PFSK-1 (cell line): ENCODE measurements at regions not wholly inside any gene's neighbourhood (a gene's known extent, or its start where the extent isn't known, plus 50 kb on each side); places are given as distances from the start of the nearest gene placed in this dataset.

ENCODE experiments used
- POLR2AphosphoS5 ChIP-seq: IDR thresholded peaks from 2 replicates; pipeline ENCODE4 v1.6.1; 2012; ENCODE audit warnings: low read depth, mild to moderate bottlenecking, control low read depth, low read length, moderate library complexity
- TF ChIP-seq, protein P1 (sequence below), 2 experiments: IDR thresholded peaks; 2 replicates each; pipeline versions ENCODE4 v1.6.1 to v1.8.0; 2011 to 2012; ENCODE audit warnings: low read depth in 2 of 2, low read length in 2 of 2, control low read depth in 1 of 2, inconsistent platforms in 1 of 2, mild to moderate bottlenecking in 1 of 2, moderate library complexity in 1 of 2; ENCODE audit not compliant: insufficient read depth in 1 of 2

- no peak for TF ChIP-seq POLR2AphosphoS5
- TF ChIP-seq, protein P1, sequence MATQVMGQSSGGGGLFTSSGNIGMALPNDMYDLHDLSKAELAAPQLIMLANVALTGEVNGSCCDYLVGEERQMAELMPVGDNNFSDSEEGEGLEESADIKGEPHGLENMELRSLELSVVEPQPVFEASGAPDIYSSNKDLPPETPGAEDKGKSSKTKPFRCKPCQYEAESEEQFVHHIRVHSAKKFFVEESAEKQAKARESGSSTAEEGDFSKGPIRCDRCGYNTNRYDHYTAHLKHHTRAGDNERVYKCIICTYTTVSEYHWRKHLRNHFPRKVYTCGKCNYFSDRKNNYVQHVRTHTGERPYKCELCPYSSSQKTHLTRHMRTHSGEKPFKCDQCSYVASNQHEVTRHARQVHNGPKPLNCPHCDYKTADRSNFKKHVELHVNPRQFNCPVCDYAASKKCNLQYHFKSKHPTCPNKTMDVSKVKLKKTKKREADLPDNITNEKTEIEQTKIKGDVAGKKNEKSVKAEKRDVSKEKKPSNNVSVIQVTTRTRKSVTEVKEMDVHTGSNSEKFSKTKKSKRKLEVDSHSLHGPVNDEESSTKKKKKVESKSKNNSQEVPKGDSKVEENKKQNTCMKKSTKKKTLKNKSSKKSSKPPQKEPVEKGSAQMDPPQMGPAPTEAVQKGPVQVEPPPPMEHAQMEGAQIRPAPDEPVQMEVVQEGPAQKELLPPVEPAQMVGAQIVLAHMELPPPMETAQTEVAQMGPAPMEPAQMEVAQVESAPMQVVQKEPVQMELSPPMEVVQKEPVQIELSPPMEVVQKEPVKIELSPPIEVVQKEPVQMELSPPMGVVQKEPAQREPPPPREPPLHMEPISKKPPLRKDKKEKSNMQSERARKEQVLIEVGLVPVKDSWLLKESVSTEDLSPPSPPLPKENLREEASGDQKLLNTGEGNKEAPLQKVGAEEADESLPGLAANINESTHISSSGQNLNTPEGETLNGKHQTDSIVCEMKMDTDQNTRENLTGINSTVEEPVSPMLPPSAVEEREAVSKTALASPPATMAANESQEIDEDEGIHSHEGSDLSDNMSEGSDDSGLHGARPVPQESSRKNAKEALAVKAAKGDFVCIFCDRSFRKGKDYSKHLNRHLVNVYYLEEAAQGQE (IDR thresholded peaks at IDR 0.05; ENCODE audit: insufficient read depth in 1 of 2, low read depth in 2 of 2, low read length in 2 of 2), result no peak
Measured at GRCh38 chr5:19098434-19098833, 889.6 kb downstream of the CDH18 start.
